WTC11 (cell line): ENCODE measurements at regions not wholly inside any gene's neighbourhood (a gene's known extent, or its start where the extent isn't known, plus 50 kb on each side); places are given as distances from the start of the nearest gene placed in this dataset.

ENCODE experiments used
- ATAC-seq: fragments of 200-7000 bp; cut with Tn5 transposase; 2 replicates; pipeline ENCODE4 v1.10.0; 2021; ENCODE audit warnings: mild to moderate bottlenecking, moderate library complexity
- CTCF ChIA-PET: fragments of 300-600 bp; sonication (Branson Sonifier 250); formaldehyde crosslinking; loops from one replicate; lab custom pipeline; 2021; ENCODE audit warnings: antibody characterized with exemption; lab: Charles Lee
- POLR2A ChIA-PET: fragments of 350-600 bp; sonication (Branson Sonifier 250); formaldehyde crosslinking; loops from one replicate; lab custom pipeline; 2021; ENCODE audit warnings: antibody characterized with exemption; lab: Charles Lee
- DNase-seq: peaks from one replicate; pipeline ENCODE4 v3.0.0; 2021; ENCODE audit warnings: low spot score
- H3K27ac Mint-ChIP-seq: 2 replicates; pipeline ENCODE4 v1.8.0; 2021; ENCODE audit warnings: mixed read lengths
- H3K27me3 Mint-ChIP-seq: 2 replicates; pipeline ENCODE4 v1.8.0; 2021; ENCODE audit warnings: low read depth, mild to moderate bottlenecking, moderate library complexity, mixed read lengths
- H3K36me3 Mint-ChIP-seq: 2 replicates; pipeline ENCODE4 v1.8.0; 2021; ENCODE audit warnings: mixed read lengths
- H3K4me1 Mint-ChIP-seq: 2 replicates; pipeline ENCODE4 v1.8.0; 2022; ENCODE audit warnings: mixed read lengths
- H3K4me3 Mint-ChIP-seq: 2 replicates; pipeline ENCODE4 v1.8.0; 2021; ENCODE audit warnings: mild to moderate bottlenecking, moderate library complexity, mixed read lengths
- H3K9me3 Mint-ChIP-seq: 2 replicates; pipeline ENCODE4 v1.8.0; 2021; ENCODE audit warnings: mixed read lengths
- AFF4 ChIP-seq: sonication (generic); formaldehyde crosslinking; IDR thresholded peaks from 2 replicates; pipeline ENCODE4 v1.8.1; 2023; ENCODE audit warnings: mild to moderate bottlenecking, missing genetic modification reagents, borderline replicate concordance
- ARID4B ChIP-seq: sonication (generic); formaldehyde crosslinking; IDR thresholded peaks from 2 replicates; pipeline ENCODE4 v1.8.0; 2023; ENCODE audit warnings: missing genetic modification reagents, mild to moderate bottlenecking, borderline replicate concordance
- ATF2 ChIP-seq: sonication (generic); formaldehyde crosslinking; IDR thresholded peaks from 2 replicates; pipeline ENCODE4 v1.8.1; 2022; ENCODE audit warnings: low read depth, missing genetic modification reagents, borderline replicate concordance
- GTF2I ChIP-seq: fragments of 250-450 bp; sonication (Bioruptor Pico); conservative IDR thresholded peaks from 2 replicates; pipeline ENCODE4 v1.4.0; 2021; ENCODE audit warnings: mild to moderate bottlenecking
- NR2C2 ChIP-seq: sonication (generic); formaldehyde crosslinking; IDR thresholded peaks from 2 replicates; pipeline ENCODE4 v1.8.0; 2022; ENCODE audit warnings: mild to moderate bottlenecking, missing genetic modification reagents
- PRRX2 ChIP-seq: fragments of 250-450 bp; sonication (Bioruptor Pico); IDR thresholded peaks from 2 replicates; pipeline ENCODE4 v1.8.0; 2021; ENCODE audit warnings: mild to moderate bottlenecking
- SP1 ChIP-seq: sonication (generic); formaldehyde crosslinking; conservative IDR thresholded peaks from 2 replicates; pipeline ENCODE4 v1.8.1; 2022; ENCODE audit warnings: missing genetic modification reagents
- STAT6 ChIP-seq: sonication (generic); formaldehyde crosslinking; conservative IDR thresholded peaks from 2 replicates; pipeline ENCODE4 v1.8.1; 2023; ENCODE audit warnings: mild to moderate bottlenecking, low read depth, missing genetic modification reagents, moderate library complexity
- TEAD4 ChIP-seq: sonication (generic); formaldehyde crosslinking; IDR thresholded peaks from 2 replicates; pipeline ENCODE4 v1.8.0; 2022; ENCODE audit warnings: mild to moderate bottlenecking, missing genetic modification reagents
- USF1 ChIP-seq: sonication (generic); formaldehyde crosslinking; IDR thresholded peaks from 2 replicates; pipeline ENCODE4 v1.8.0; 2022; ENCODE audit warnings: mild to moderate bottlenecking, missing genetic modification reagents
- ZNF138 ChIP-seq: sonication (generic); formaldehyde crosslinking; conservative IDR thresholded peaks from 2 replicates; pipeline ENCODE4 v1.8.1; 2022; ENCODE audit warnings: mild to moderate bottlenecking, moderate library complexity, missing genetic modification reagents
- ZNF281 ChIP-seq: sonication (generic); formaldehyde crosslinking; IDR thresholded peaks from 2 replicates; pipeline ENCODE4 v1.8.0; 2023; ENCODE audit warnings: mild to moderate bottlenecking, missing genetic modification reagents
- ZNF425 ChIP-seq: fragments of 250-450 bp; sonication (Bioruptor Pico); conservative IDR thresholded peaks from 2 replicates; pipeline ENCODE4 v1.9.0; 2021; ENCODE audit warnings: mild to moderate bottlenecking

- TF ChIP-seq ARID4B (no peak), STAT6 (CRISPR knock-in tag) (no peak), ZNF281 (CRISPR knock-in tag) (no peak), SP1 (CRISPR knock-in tag) (no peak)
These were observed 696.5 kb upstream of the CITED2 start (continued) for GRCh38 chr6:140070846-140071473.

- no peak for DNase-seq
- Mint-ChIP-seq H3K27ac (no peak overlapping the region), H3K4me1 (peaks cover 7% of the 10 kb centered on the region), H3K9me3 (no peaks in the 10 kb centered on the region), H3K36me3 (no peaks in the 10 kb centered on the region), H3K4me3 (no peak overlapping the region), H3K27me3 (no peaks in the 10 kb centered on the region)
- no peak for ATAC-seq
- POLR2A ChIA-PET, result no interaction called here
- CTCF ChIA-PET, result no interaction called here
- TF ChIP-seq USF1 (CRISPR knock-in tag) (no peak), ZNF425 (CRISPR knock-in tag) (no peak), PRRX2 (CRISPR knock-in tag) (no peak), ZNF281 (CRISPR knock-in tag) (no peak), ATF2 (CRISPR knock-in tag) (no peak), ZNF138 (CRISPR knock-in tag) (no peak), GTF2I (CRISPR knock-in tag) (no peak), TEAD4 (CRISPR knock-in tag) (no peak), AFF4 (CRISPR knock-in tag) (no peak), NR2C2 (CRISPR knock-in tag) (no peak), SP1 (CRISPR knock-in tag) (no peak)
These were observed 695.1 kb upstream of the CITED2 start for GRCh38 chr6:140069576-140069975.
